PC-9 (cell line): ENCODE measurements at regions not wholly inside any gene's neighbourhood (a gene's known extent, or its start where the extent isn't known, plus 50 kb on each side); places are given as distances from the start of the nearest gene placed in this dataset.

Experiments used
- BruUV-seq: library from RNA; stranded (reverse); fragments of 400-500 nt; replicated peaks from 2 replicates; lab custom pipeline; 2021; lab: Mats Ljungman, UMichigan
- CTCF ChIA-PET: fragments of 300-600 bp; sonication (Branson Sonifier 250); formaldehyde crosslinking; loops from one replicate; lab custom pipeline; 2022; ENCODE audit warnings: antibody characterized with exemption; lab: Charles Lee
- POLR2A ChIA-PET: fragments of 300-600 bp; sonication (Branson Sonifier 250); formaldehyde crosslinking; loops from one replicate; lab custom pipeline; 2022; ENCODE audit warnings: antibody characterized with exemption; ENCODE audit not compliant: unreplicated experiment; lab: Charles Lee
- DNase-seq, 2 experiments: peaks; one replicate each; pipeline versions ENCODE4 v3.0.0 to v3.0.0-alpha.2; 2015 to 2022; ENCODE audit warnings: mixed read lengths in 1 of 2
- H2AFZ ChIP-seq: fragments of 200-600 bp; sonication (generic); 2 replicates; pipeline ENCODE4 v1.8.1; 2017; ENCODE audit warnings: antibody characterized with exemption
- H3F3A ChIP-seq: fragments of 200-600 bp; sonication (generic); 2 replicates; pipeline ENCODE4 v1.8.1; 2017; ENCODE audit warnings: antibody characterized with exemption, mild to moderate bottlenecking, low read depth; ENCODE audit not compliant: insufficient read depth
- H3K27ac ChIP-seq: fragments of 200-600 bp; sonication (generic); 2 replicates; pipeline ENCODE4 v1.6.1; 2016; ENCODE audit warnings: mixed run types
- H3K27me3 ChIP-seq: fragments of 200-600 bp; sonication (generic); 2 replicates; pipeline ENCODE4 v1.6.1; 2016; ENCODE audit warnings: low read depth, mixed run types; ENCODE audit not compliant: insufficient read depth
- H3K36me3 ChIP-seq: fragments of 200-600 bp; sonication (generic); 2 replicates; pipeline ENCODE4 v1.6.1; 2016; ENCODE audit warnings: low read depth, mixed run types
- H3K4me1 ChIP-seq: fragments of 200-600 bp; sonication (generic); replicated peaks from 2 replicates; pipeline ENCODE4 v1.6.1; 2016; ENCODE audit warnings: mixed run types; ENCODE audit not compliant: insufficient read depth
- H3K4me2 ChIP-seq: fragments of 200-600 bp; sonication (generic); 2 replicates; pipeline ENCODE4 v1.6.1; 2017; ENCODE audit warnings: mixed run types
- H3K4me3 ChIP-seq: fragments of 200-600 bp; sonication (generic); 2 replicates; pipeline ENCODE4 v1.6.1; 2016; ENCODE audit warnings: mixed run types
- H3K79me2 ChIP-seq: fragments of 200-600 bp; sonication (generic); 2 replicates; pipeline ENCODE4 v1.6.1; 2017; ENCODE audit warnings: low read depth, mixed run types
- H3K9me2 ChIP-seq: fragments of 200-600 bp; sonication (generic); 2 replicates; pipeline ENCODE4 v1.8.1; 2017; ENCODE audit warnings: mild to moderate bottlenecking; ENCODE audit not compliant: insufficient read depth
- H3K9me3 ChIP-seq: fragments of 200-600 bp; sonication (generic); 2 replicates; pipeline ENCODE4 v1.8.1; 2016; ENCODE audit warnings: low read depth; ENCODE audit not compliant: insufficient read depth
- H4K20me1 ChIP-seq: fragments of 200-600 bp; sonication (generic); 2 replicates; pipeline ENCODE4 v1.8.1; 2017; ENCODE audit not compliant: insufficient read depth
- EZH2 ChIP-seq: fragments of 200-600 bp; sonication (generic); IDR thresholded peaks from 2 replicates; pipeline ENCODE4 v1.8.0; 2017; ENCODE audit warnings: antibody characterized with exemption, low read depth
- intact Hi-C: fragments of 100-400 bp; cut with micrococcal nuclease; formaldehyde crosslinking; loops from one replicate; pipeline ENCODE4 v1.10.0; 2022; ENCODE audit not compliant: unreplicated experiment
- TF ChIP-seq, protein P1 (sequence below): fragments of 200-600 bp; sonication (generic); conservative IDR thresholded peaks from 2 replicates; pipeline ENCODE4 v1.6.1; 2017; ENCODE audit warnings: mixed run types, antibody characterized with exemption, mild to moderate bottlenecking, moderate library complexity

DNA sequence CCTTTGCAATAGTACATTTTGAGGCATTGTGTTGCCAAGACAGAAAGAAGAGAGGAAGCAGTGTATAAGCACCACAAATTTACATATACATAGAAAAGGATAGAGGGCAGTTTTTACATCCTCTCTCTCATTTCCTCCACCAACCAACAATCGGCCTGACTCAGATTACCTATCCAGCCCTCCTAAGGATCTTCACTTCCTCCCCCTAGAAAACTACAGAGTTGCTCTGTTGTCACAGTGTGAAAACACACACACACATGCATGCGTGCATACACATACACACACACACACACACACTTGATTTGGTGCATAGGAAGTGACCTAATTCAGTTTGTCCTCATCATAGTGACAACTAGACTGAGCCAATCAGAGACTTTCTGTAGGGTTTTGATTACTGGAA is 98.8 kb upstream of the SPRY1 start:
- BruUV-seq = no TSS peak
- Histone ChIP-seq H3K4me3 (no peak overlapping the region), H2AFZ (no peak overlapping the region), H3K9me3 (no peaks in the 10 kb centered on the region), H3K36me3 (no peaks in the 10 kb centered on the region), H3K4me2 (no peak overlapping the region), H3K79me2 (no peaks in the 10 kb centered on the region), H3K9me2 (no peaks in the 10 kb centered on the region; the same call in 1 of the 2 replicates), H3F3A (no peaks in the 10 kb centered on the region), H3K4me1 (peaks cover 12% of the 10 kb centered on the region), H4K20me1 (no peaks in the 10 kb centered on the region), H3K27ac (no peak overlapping the region), H3K27me3 (no peaks in the 10 kb centered on the region)
- no peak for DNase-seq
- CTCF ChIA-PET = no interaction called here
- TF ChIP-seq EZH2 = no peak
- TF ChIP-seq, protein P1, sequence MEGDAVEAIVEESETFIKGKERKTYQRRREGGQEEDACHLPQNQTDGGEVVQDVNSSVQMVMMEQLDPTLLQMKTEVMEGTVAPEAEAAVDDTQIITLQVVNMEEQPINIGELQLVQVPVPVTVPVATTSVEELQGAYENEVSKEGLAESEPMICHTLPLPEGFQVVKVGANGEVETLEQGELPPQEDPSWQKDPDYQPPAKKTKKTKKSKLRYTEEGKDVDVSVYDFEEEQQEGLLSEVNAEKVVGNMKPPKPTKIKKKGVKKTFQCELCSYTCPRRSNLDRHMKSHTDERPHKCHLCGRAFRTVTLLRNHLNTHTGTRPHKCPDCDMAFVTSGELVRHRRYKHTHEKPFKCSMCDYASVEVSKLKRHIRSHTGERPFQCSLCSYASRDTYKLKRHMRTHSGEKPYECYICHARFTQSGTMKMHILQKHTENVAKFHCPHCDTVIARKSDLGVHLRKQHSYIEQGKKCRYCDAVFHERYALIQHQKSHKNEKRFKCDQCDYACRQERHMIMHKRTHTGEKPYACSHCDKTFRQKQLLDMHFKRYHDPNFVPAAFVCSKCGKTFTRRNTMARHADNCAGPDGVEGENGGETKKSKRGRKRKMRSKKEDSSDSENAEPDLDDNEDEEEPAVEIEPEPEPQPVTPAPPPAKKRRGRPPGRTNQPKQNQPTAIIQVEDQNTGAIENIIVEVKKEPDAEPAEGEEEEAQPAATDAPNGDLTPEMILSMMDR = no peak
- POLR2A ChIA-PET = no interaction called here
- intact Hi-C loops = no loop called here

DNA sequence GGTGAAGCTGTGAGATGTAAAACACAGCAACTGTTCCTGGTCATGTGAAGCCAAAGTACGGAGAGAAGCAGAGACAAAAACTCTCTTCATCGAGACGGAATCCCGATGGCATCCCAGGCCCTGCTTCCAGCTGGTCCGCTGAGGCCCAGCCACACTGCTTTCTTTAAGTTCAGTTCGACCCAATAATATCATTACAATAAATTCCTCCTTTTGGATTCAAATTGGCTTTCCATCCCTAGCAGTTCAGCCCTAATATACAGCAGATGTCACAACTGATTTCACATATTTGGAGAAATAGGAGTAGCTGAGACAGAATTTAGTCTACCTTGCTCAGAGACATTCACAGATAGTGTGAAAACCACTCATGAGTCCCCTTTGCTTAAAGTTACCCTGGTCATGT is 98.3 kb upstream of the SPRY1 start:
- BruUV-seq = no TSS peak
- no peaks in the 10 kb centered on the region for H4K20me1 ChIP-seq
- peaks cover 12% of the 10 kb centered on the region for H3K4me1 ChIP-seq
- H3K79me2 ChIP-seq = no peaks in the 10 kb centered on the region
- H3K9me2 ChIP-seq = no peaks in the 10 kb centered on the region; the same call in 1 of the 2 replicates
- H3K4me3 ChIP-seq = no peak overlapping the region
- intact Hi-C loops = no loop called here
- POLR2A ChIA-PET = no interaction called here
- no peak overlapping the region for H2AFZ ChIP-seq
- no peaks in the 10 kb centered on the region for H3K36me3 ChIP-seq
- TF ChIP-seq EZH2 = no peak
- TF ChIP-seq, protein P1 = no peak
- CTCF ChIA-PET = no interaction called here
- no peak overlapping the region for H3K4me2 ChIP-seq
- no peak overlapping the region for H3K27ac ChIP-seq
- no peaks in the 10 kb centered on the region for H3F3A ChIP-seq
- H3K27me3 ChIP-seq = no peaks in the 10 kb centered on the region
- DNase-seq = no peak
- no peaks in the 10 kb centered on the region for H3K9me3 ChIP-seq

DNA sequence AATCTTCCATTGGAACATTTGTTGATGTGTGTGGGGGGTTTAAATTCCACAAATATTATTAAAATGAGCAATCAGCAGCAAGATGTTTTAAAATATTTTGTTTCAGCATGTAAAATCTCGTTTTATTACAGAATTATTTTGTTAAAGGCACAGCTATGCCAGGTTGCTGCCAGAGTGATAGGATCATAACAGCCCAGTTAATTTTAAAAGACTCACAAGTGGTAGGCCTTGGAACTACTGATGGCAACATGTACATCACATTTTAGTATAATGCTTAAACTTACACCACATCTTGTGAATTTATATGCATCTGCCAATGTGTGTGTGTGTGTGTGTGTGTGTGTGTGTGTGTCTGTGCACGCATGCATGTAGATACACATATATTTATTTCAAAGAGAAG is 97.8 kb upstream of the SPRY1 start:
- Histone ChIP-seq H3K4me1 (peaks cover 12% of the 10 kb centered on the region), H2AFZ (no peak overlapping the region), H3F3A (no peaks in the 10 kb centered on the region), H3K79me2 (no peaks in the 10 kb centered on the region), H3K4me3 (no peak overlapping the region), H3K27ac (no peak overlapping the region), H3K36me3 (no peaks in the 10 kb centered on the region), H3K9me3 (no peaks in the 10 kb centered on the region), H3K27me3 (no peaks in the 10 kb centered on the region), H3K4me2 (no peak overlapping the region), H3K9me2 (no peaks in the 10 kb centered on the region; the same call in 1 of the 2 replicates), H4K20me1 (no peaks in the 10 kb centered on the region)
- POLR2A ChIA-PET = no interaction called here
- TF ChIP-seq, protein P1 = no peak
- TF ChIP-seq EZH2 = no peak
- intact Hi-C loops = no loop called here
- CTCF ChIA-PET = no interaction called here
- no TSS peak for BruUV-seq
- no peak for DNase-seq
